H9 (cell line): ENCODE measurements at regions not wholly inside any gene's neighbourhood (a gene's known extent, or its start where the extent isn't known, plus 50 kb on each side); places are given as distances from the start of the nearest gene placed in this dataset.

Source experiments
- DNase-seq: peaks from one replicate; pipeline ENCODE4 v3.0.0-alpha.2; 2017
- H2AFZ ChIP-seq: one replicate; pipeline ENCODE4 v1.6.1; 2013; ENCODE audit warnings: mild to moderate bottlenecking, low read length, control low read depth, moderate library complexity
- H2AK5ac ChIP-seq: 2 replicates; pipeline ENCODE4 v1.6.1; 2013; ENCODE audit warnings: low read length, control low read depth, mixed read lengths; ENCODE audit not compliant: insufficient read length
- H2BK120ac ChIP-seq: one replicate; pipeline ENCODE4 v1.6.1; 2013; ENCODE audit warnings: low read depth, mild to moderate bottlenecking, low read length, control low read depth, inconsistent platforms; ENCODE audit not compliant: poor library complexity, severe bottlenecking
- H2BK12ac ChIP-seq: 2 replicates; pipeline ENCODE4 v1.6.1; 2013; ENCODE audit warnings: low read length, control low read depth, mixed read lengths, low read depth; ENCODE audit not compliant: insufficient read length
- H2BK15ac ChIP-seq: 2 replicates; pipeline ENCODE4 v1.6.1; 2013; ENCODE audit warnings: low read depth, low read length, control low read depth
- H2BK20ac ChIP-seq: one replicate; pipeline ENCODE4 v1.6.1; 2013; ENCODE audit warnings: low read depth, mild to moderate bottlenecking, low read length, control low read depth, inconsistent platforms; ENCODE audit not compliant: poor library complexity, severe bottlenecking
- H2BK5ac ChIP-seq: 2 replicates; pipeline ENCODE4 v1.6.1; 2013; ENCODE audit warnings: low read length, control low read depth, mixed read lengths; ENCODE audit not compliant: insufficient read length
- H3K14ac ChIP-seq: 2 replicates; pipeline ENCODE4 v1.6.1; 2013; ENCODE audit warnings: low read length, control low read depth; ENCODE audit not compliant: insufficient read depth
- H3K18ac ChIP-seq: 2 replicates; pipeline ENCODE4 v1.6.1; 2013; ENCODE audit warnings: low read depth, mild to moderate bottlenecking, mixed read lengths, low read length, control low read depth; ENCODE audit not compliant: insufficient read length
- H3K23ac ChIP-seq: 2 replicates; pipeline ENCODE4 v1.6.1; 2013; ENCODE audit warnings: low read length, control low read depth, mixed read lengths, low read depth; ENCODE audit not compliant: insufficient read length
- H3K23me2 ChIP-seq: 2 replicates; pipeline ENCODE4 v1.6.1; 2013; ENCODE audit warnings: low read depth, mild to moderate bottlenecking, mixed read lengths, low read length, control low read depth; ENCODE audit not compliant: insufficient read length, poor library complexity, severe bottlenecking
- H3K27ac ChIP-seq: 2 replicates; pipeline ENCODE4 v1.5.1; 2013; ENCODE audit warnings: low read length, control low read depth, mixed read lengths, low read depth; ENCODE audit not compliant: insufficient read length
- H3K27me3 ChIP-seq: 2 replicates; pipeline ENCODE4 v1.6.1; 2013; ENCODE audit warnings: low read length, control low read depth, inconsistent platforms; ENCODE audit not compliant: insufficient read depth
- H3K4ac ChIP-seq: 2 replicates; pipeline ENCODE4 v1.6.1; 2013; ENCODE audit warnings: low read depth, mild to moderate bottlenecking, control low read depth, inconsistent platforms, low read length, moderate library complexity
- H3K4me1 ChIP-seq: 2 replicates; pipeline ENCODE4 v1.6.1; 2013; ENCODE audit warnings: low read length, control low read depth, inconsistent platforms; ENCODE audit not compliant: insufficient read depth
- H3K4me2 ChIP-seq: 2 replicates; pipeline ENCODE4 v1.6.1; 2013; ENCODE audit warnings: low read length, control low read depth, mixed read lengths; ENCODE audit not compliant: insufficient read length, insufficient read depth
- H3K56ac ChIP-seq: 2 replicates; pipeline ENCODE4 v1.6.1; 2013; ENCODE audit warnings: low read depth, mild to moderate bottlenecking, mixed read lengths, low read length, control low read depth; ENCODE audit not compliant: insufficient read length
- H3K79me1 ChIP-seq: 2 replicates; pipeline ENCODE4 v1.6.1; 2013; ENCODE audit warnings: low read depth, mild to moderate bottlenecking, moderate library complexity, low read length, control low read depth, inconsistent platforms; ENCODE audit not compliant: insufficient read depth, poor library complexity, severe bottlenecking
- H3K79me2 ChIP-seq: 2 replicates; pipeline ENCODE4 v1.6.1; 2013; ENCODE audit warnings: low read length, control low read depth, inconsistent platforms; ENCODE audit not compliant: insufficient read depth
- H3K9ac ChIP-seq: 2 replicates; pipeline ENCODE4 v1.6.1; 2013; ENCODE audit warnings: low read length, control low read depth, mixed read lengths; ENCODE audit not compliant: insufficient read length; ENCODE audit errors: extremely low read depth
- H3K9me3 ChIP-seq: one replicate; pipeline ENCODE4 v1.6.1; 2013; ENCODE audit warnings: low read depth, low read length, inconsistent platforms; ENCODE audit not compliant: control insufficient read depth
- H3T11ph ChIP-seq: one replicate; pipeline ENCODE4 v1.6.1; 2013; ENCODE audit warnings: mild to moderate bottlenecking, low read length, control low read depth, inconsistent platforms
- H4K20me1 ChIP-seq: one replicate; pipeline ENCODE4 v1.6.1; 2013; ENCODE audit not compliant: control insufficient read depth, insufficient read length, insufficient read depth
- H4K5ac ChIP-seq: 2 replicates; pipeline ENCODE4 v1.6.1; 2013; ENCODE audit warnings: low read depth, mild to moderate bottlenecking, mixed read lengths, low read length, control low read depth; ENCODE audit not compliant: insufficient read length
- H4K8ac ChIP-seq: replicated peaks from 2 replicates; pipeline ENCODE4 v1.6.1; 2013; ENCODE audit warnings: low read length, control low read depth, mixed read lengths, low read depth; ENCODE audit not compliant: insufficient read length
- H4K91ac ChIP-seq: 2 replicates; pipeline ENCODE4 v1.6.1; 2013; ENCODE audit warnings: low read depth, mild to moderate bottlenecking, moderate library complexity, mixed read lengths, low read length, control low read depth; ENCODE audit not compliant: insufficient read length
- H3K27ac Mint-ChIP-seq, 3 experiments: 2 replicates in 2 of 3; 3 replicates in 1 of 3; pipeline ENCODE4 v1.8.0; 2020 to 2021; ENCODE audit warnings: mixed read lengths in 3 of 3, mild to moderate bottlenecking in 1 of 3, moderate library complexity in 1 of 3
- H3K27me3 Mint-ChIP-seq: 2 replicates; pipeline ENCODE4 v1.8.0; 2021; ENCODE audit warnings: low read depth, mild to moderate bottlenecking, moderate library complexity, mixed read lengths
- H3K36me3 Mint-ChIP-seq, 3 experiments: 2 replicates in 2 of 3; 3 replicates in 1 of 3; pipeline ENCODE4 v1.8.0; 2020 to 2021; ENCODE audit warnings: low read depth in 3 of 3, mixed read lengths in 3 of 3; ENCODE audit not compliant: insufficient read depth in 1 of 3
- H3K4me1 Mint-ChIP-seq, 2 experiments: 2 replicates each; pipeline ENCODE4 v1.8.0; 2020; ENCODE audit warnings: mixed read lengths in 2 of 2
- H3K4me3 Mint-ChIP-seq, 2 experiments: 2 replicates in 1 of 2; 3 replicates in 1 of 2; pipeline ENCODE4 v1.8.0; 2020 to 2021; ENCODE audit warnings: mild to moderate bottlenecking in 2 of 2, mixed read lengths in 2 of 2, moderate library complexity in 1 of 2
- H3K9me3 Mint-ChIP-seq, 2 experiments: 2 replicates in 1 of 2; 3 replicates in 1 of 2; pipeline ENCODE4 v1.8.0; 2020; ENCODE audit warnings: mild to moderate bottlenecking in 2 of 2, mixed read lengths in 2 of 2, moderate library complexity in 1 of 2
- CTCF ChIP-seq: fragments of 200-600 bp; sonication (generic); conservative IDR thresholded peaks from 3 replicates; pipeline ENCODE4 v1.8.0; 2021; ENCODE audit warnings: antibody characterized with exemption, mild to moderate bottlenecking
- WGBS: extraction: QIAGEN DNeasy Blood & Tissue Kit; methylation state at CpG from one replicate; pipeline ENCODE4 v1.1.7; 2013; ENCODE audit warnings: missing lambda C conversion rate, low lambda C conversion rate, mixed read lengths; ENCODE audit not compliant: insufficient read length; ENCODE audit errors: extremely low coverage; 5-methylcytosine and 5-hydroxymethylcytosine counted together

- H3K9ac ChIP-seq, result no peak overlapping the region
- no peak overlapping the region for H2AFZ ChIP-seq
- H3K9me3 ChIP-seq, result no peaks in the 10 kb centered on the region
- no peak overlapping the region for H4K5ac ChIP-seq
- Mint-ChIP-seq H3K4me3 (no peak overlapping the region), H3K27me3 (no peaks in the 10 kb centered on the region; the same call in 1 of the 2 replicates), H3K9me3 (peaks cover 0 to 3% of the 10 kb centered on the region in 2 experiments; a peak in 1 of 5 replicates), H3K4me1 (peaks cover 5 to 6% of the 10 kb centered on the region in 2 experiments; a peak in 2 of 4 replicates), H3K27ac (no peak overlapping the region), H3K36me3 (peaks cover 0 to 4% (median 0%) of the 10 kb centered on the region in 3 experiments; a peak in 1 of 7 replicates)
- no peak overlapping the region for H4K91ac ChIP-seq
- no peak overlapping the region for H3T11ph ChIP-seq
- H2BK15ac ChIP-seq, result no peak overlapping the region
- no peaks in the 10 kb centered on the region for H3K23me2 ChIP-seq
- H3K4me2 ChIP-seq, result no peak overlapping the region
- H2BK12ac ChIP-seq, result no peak overlapping the region
- no peak overlapping the region for H2AK5ac ChIP-seq
- no peaks in the 10 kb centered on the region for H3K4me1 ChIP-seq
- no CpG with 5 or more reads among the region's 4 CpGs for WGBS
- H3K4ac ChIP-seq, result no peak overlapping the region
- H3K14ac ChIP-seq, result no peak overlapping the region
- H3K79me2 ChIP-seq, result no peaks in the 10 kb centered on the region
- H3K23ac ChIP-seq, result no peak overlapping the region
- no peak overlapping the region for H3K18ac ChIP-seq
- no peak overlapping the region for H2BK5ac ChIP-seq
- no peak overlapping the region for H2BK20ac ChIP-seq
- H3K79me1 ChIP-seq, result no peaks in the 10 kb centered on the region
- H3K27ac ChIP-seq, result no peak overlapping the region
- DNase-seq, result no peak
- H4K8ac ChIP-seq, result no peak overlapping the region
- H3K56ac ChIP-seq, result no peak overlapping the region
- TF ChIP-seq CTCF, result no peak
- no peak overlapping the region for H2BK120ac ChIP-seq
- H4K20me1 ChIP-seq, result no peaks in the 10 kb centered on the region
- H3K27me3 ChIP-seq, result no peaks in the 10 kb centered on the region
Observed at GRCh38 chr1:244252211-244252610, 199.5 kb downstream of the ADSS2 start.
